ENCODE measurements at regions not wholly inside any gene's neighbourhood (a gene's known extent, or its start where the extent isn't known, plus 50 kb on each side); places are given as distances from the start of the nearest gene placed in this dataset.
"Not testable (repeated sequence)": the region's sequence is repeated elsewhere in the genome, so short reads cannot be mapped to it uniquely, and the experiment has no call there.

DNA sequence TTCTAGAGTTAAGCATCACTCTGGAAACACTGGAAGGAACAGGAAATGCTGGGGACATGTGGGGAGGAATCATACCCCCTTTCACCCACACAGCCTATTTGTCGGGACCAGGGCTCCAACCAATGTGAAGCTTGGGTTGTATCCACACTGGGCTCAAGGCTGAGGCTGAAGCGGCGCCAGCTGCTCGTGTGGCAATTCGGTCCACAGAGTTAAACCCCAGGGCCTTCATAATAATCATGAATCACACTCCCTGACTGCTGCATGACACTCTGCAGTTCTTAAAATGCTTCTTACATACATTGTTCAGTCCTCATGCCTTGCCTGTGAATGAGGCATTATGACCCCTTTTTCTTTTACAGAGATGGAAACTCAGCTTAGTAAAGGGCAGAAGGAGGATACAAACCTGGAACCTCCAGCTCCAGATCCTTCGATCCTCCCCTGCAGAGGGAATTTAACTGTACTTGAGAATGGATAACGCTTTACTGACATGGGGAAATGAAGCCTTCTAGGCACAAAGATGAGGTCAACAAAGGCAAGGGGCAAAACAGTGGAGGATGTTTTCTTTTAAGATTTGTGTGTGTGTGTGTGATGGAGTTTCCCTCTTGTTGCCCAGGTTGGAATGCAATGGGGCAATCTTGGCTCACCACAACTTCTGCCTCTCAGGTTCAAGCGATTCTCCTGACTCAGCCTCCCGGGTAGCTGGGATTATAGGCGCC, 72.7 kb downstream of the SOX9 start:
- no peaks in the 10 kb centered on the region for H3K27me3 Mint-ChIP-seq
- H3K4me3 Mint-ChIP-seq: no peak overlapping the region
- H3K4me1 Mint-ChIP-seq (ENCODE audit: low read depth): no peaks in the 10 kb centered on the region
- H3K27ac Mint-ChIP-seq: no peak overlapping the region
- no peaks in the 10 kb centered on the region for H3K36me3 Mint-ChIP-seq (ENCODE audit: low read depth)
- peaks cover 11% of the 10 kb centered on the region for H3K9me3 Mint-ChIP-seq

DNA sequence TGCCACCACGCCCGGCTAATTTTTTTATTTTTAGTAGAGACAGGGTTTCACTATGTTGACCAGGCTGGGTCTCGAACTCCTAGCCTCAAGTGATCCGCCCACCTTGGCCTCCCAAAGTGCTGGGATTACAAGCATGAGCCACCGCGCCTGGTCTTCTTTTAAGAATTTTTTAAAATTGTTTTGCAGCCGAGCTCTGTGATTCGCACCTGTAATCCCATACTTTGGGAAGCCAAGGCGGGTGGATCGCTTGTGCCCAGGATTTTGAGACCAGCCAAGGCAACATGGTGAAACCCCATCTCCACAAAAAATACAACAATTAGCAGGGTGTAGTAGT, 73.3 kb downstream of the SOX9 start:
- H3K4me3 Mint-ChIP-seq; H3K36me3 Mint-ChIP-seq (ENCODE audit: low read depth); H3K27me3 Mint-ChIP-seq; H3K27ac Mint-ChIP-seq; H3K4me1 Mint-ChIP-seq (ENCODE audit: low read depth): not testable (repeated sequence)
- H3K9me3 Mint-ChIP-seq: peaks cover 11% of the 10 kb centered on the region

- Mint-ChIP-seq H3K27ac (no peak overlapping the region), H3K36me3 (ENCODE audit: low read depth) (no peaks in the 10 kb centered on the region), H3K4me1 (ENCODE audit: low read depth) (no peaks in the 10 kb centered on the region), H3K27me3 (peaks cover 6% of the 10 kb centered on the region), H3K9me3 (peaks cover 19% of the 10 kb centered on the region), H3K4me3 (no peak overlapping the region)
These were observed 78.4 kb downstream of the SOX9 start for GRCh38 chr17:72199256-72199655.

DNA sequence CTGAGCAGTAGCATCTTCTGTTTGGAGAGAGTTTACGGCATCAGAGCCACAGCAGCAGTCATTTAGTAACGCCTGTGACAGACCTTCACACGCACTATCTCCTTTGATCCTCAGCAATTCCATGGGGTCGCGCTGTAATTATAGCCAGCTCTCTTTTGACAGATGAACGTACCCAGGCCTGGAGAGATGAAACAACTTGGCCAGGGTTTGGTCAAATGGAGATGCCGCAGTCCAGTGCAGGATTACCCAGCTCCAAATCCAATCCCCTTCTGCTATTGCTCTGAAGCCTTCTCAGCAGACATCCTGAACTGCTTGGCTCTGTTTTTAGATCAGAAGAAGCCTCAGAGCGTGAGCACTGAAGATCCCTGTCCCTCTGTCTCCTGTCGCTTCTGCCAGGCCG, 83.9 kb downstream of the SOX9 start:
- Mint-ChIP-seq H3K27me3 (peaks cover 11% of the 10 kb centered on the region), H3K4me3 (no peak overlapping the region), H3K9me3 (peaks cover 9% of the 10 kb centered on the region), H3K4me1 (ENCODE audit: low read depth) (no peaks in the 10 kb centered on the region), H3K36me3 (ENCODE audit: low read depth) (no peaks in the 10 kb centered on the region), H3K27ac (no peak overlapping the region)

GRCh38 chr17:72205357-72205756, 84.5 kb downstream of the SOX9 start:
- no peak overlapping the region for H3K27ac Mint-ChIP-seq
- H3K27me3 Mint-ChIP-seq: peaks cover 11% of the 10 kb centered on the region
- no peaks in the 10 kb centered on the region for H3K36me3 Mint-ChIP-seq (ENCODE audit: low read depth)
- peaks cover 6% of the 10 kb centered on the region for H3K9me3 Mint-ChIP-seq
- no peaks in the 10 kb centered on the region for H3K4me1 Mint-ChIP-seq (ENCODE audit: low read depth)
- H3K4me3 Mint-ChIP-seq: no peak overlapping the region

DNA sequence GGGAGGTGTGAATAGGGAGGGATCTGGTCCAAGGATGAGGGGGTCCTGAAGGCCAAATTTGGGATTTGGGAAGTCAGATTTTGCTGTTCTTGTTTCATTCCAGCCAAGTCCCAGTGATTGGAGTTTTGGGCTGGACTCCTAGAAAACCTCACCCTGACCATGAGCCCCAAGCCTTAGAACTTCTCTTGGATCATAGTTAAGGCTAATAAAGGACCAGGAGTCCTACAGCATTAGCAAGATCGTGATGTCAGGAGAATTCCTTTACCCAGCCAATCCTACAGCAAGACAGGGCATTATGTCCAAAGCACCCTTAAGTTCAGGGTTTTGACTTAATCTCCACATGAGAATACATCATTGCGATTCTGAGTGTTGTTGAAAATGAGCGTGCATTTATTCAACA, 85.0 kb downstream of the SOX9 start:
- Mint-ChIP-seq H3K9me3 (peaks cover 6% of the 10 kb centered on the region), H3K4me1 (ENCODE audit: low read depth) (no peaks in the 10 kb centered on the region), H3K27me3 (peaks cover 11% of the 10 kb centered on the region), H3K4me3 (no peak overlapping the region), H3K27ac (no peak overlapping the region), H3K36me3 (ENCODE audit: low read depth) (no peaks in the 10 kb centered on the region)

DNA sequence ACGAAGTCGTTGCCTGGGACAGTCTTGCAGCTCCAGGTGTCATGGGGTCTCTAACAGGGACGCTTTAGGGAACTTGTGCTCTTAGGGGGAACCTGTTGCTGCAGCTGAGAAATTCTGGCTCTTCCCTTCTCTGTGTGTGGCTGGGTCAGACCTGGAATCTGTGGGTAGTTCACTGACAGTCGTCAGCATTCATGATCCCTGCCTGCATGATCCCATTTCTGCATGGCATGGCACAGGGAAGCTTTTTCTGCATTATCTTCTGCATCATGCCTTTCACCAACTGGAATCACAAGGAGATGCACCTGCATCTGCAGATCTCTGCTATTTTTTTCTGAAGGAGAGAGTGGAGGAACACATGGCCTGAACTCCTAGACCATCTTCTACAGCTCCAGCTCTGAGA, 85.6 kb downstream of the SOX9 start:
- H3K4me1 Mint-ChIP-seq (ENCODE audit: low read depth): no peaks in the 10 kb centered on the region
- H3K27ac Mint-ChIP-seq: no peak overlapping the region
- peaks cover 6% of the 10 kb centered on the region for H3K9me3 Mint-ChIP-seq
- peaks cover 11% of the 10 kb centered on the region for H3K27me3 Mint-ChIP-seq
- no peak overlapping the region for H3K4me3 Mint-ChIP-seq
- no peaks in the 10 kb centered on the region for H3K36me3 Mint-ChIP-seq (ENCODE audit: low read depth)

DNA sequence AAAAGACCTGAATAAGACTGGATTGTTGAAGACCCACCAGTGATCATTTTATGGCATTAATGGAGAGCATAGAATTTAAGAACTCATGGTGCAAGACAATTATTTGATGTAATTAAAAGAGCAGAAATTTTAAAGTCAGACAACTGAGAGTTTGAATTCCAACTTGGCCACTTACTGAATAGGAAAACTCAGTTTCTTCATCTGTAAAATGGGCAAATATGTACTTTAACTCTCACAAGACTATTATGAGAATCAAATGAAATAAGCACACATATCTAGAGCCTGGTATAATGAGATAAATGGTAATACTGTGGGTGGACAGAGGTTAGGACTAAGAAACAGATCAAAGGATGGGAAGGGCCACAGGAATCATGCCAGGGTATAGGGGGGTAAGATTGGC, 88.0 kb downstream of the SOX9 start:
- Mint-ChIP-seq H3K9me3 (peaks cover under 1% of the 10 kb centered on the region), H3K4me1 (ENCODE audit: low read depth) (no peaks in the 10 kb centered on the region), H3K27ac (no peak overlapping the region), H3K36me3 (ENCODE audit: low read depth) (no peaks in the 10 kb centered on the region), H3K27me3 (peaks cover 6% of the 10 kb centered on the region), H3K4me3 (no peak overlapping the region)

GRCh38 chr17:72212041-72212440, 91.2 kb downstream of the SOX9 start:
- no peaks in the 10 kb centered on the region for H3K9me3 Mint-ChIP-seq
- no peaks in the 10 kb centered on the region for H3K27me3 Mint-ChIP-seq
- H3K4me1 Mint-ChIP-seq (ENCODE audit: low read depth): no peaks in the 10 kb centered on the region
- no peaks in the 10 kb centered on the region for H3K36me3 Mint-ChIP-seq (ENCODE audit: low read depth)
- no peak overlapping the region for H3K4me3 Mint-ChIP-seq
- H3K27ac Mint-ChIP-seq: no peak overlapping the region

DNA sequence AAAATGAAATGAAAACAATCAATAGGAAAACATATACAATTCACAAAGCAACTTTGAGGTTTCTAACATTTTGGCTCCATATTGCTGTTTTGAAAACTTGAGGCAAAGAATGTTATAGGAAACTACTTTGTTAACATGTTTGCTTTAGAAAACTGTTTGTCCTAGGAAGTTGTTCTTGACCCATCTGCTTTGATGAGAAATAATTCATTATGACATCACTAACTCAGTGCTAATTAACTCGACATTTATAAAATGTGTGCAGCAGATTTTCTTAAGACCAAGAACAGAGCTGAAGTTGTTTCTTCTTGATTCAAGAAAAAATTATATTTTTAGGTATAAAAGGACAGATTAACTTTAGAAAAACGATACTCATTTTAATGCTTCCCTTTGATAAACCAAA, 94.7 kb downstream of the SOX9 start:
- Mint-ChIP-seq H3K36me3 (ENCODE audit: low read depth) (no peaks in the 10 kb centered on the region), H3K4me1 (ENCODE audit: low read depth) (no peaks in the 10 kb centered on the region), H3K9me3 (peaks cover 4% of the 10 kb centered on the region), H3K4me3 (no peak overlapping the region), H3K27me3 (peaks cover 25% of the 10 kb centered on the region), H3K27ac (no peak overlapping the region)

GRCh38 chr17:72215928-72216327, 95.1 kb downstream of the SOX9 start:
- no peak overlapping the region for H3K4me3 Mint-ChIP-seq
- H3K27ac Mint-ChIP-seq: no peak overlapping the region
- no peaks in the 10 kb centered on the region for H3K4me1 Mint-ChIP-seq (ENCODE audit: low read depth)
- peaks cover 4% of the 10 kb centered on the region for H3K9me3 Mint-ChIP-seq
- no peaks in the 10 kb centered on the region for H3K36me3 Mint-ChIP-seq (ENCODE audit: low read depth)
- peaks cover 30% of the 10 kb centered on the region for H3K27me3 Mint-ChIP-seq

GRCh38 chr17:72219137-72219823, 98.5 kb downstream of the SOX9 start:
- Mint-ChIP-seq H3K9me3 (peaks cover 4% of the 10 kb centered on the region), H3K4me3 (no peak overlapping the region), H3K27me3 (peaks cover 31% of the 10 kb centered on the region), H3K27ac (no peak overlapping the region), H3K36me3 (ENCODE audit: low read depth) (no peaks in the 10 kb centered on the region), H3K4me1 (ENCODE audit: low read depth) (no peaks in the 10 kb centered on the region)

DNA sequence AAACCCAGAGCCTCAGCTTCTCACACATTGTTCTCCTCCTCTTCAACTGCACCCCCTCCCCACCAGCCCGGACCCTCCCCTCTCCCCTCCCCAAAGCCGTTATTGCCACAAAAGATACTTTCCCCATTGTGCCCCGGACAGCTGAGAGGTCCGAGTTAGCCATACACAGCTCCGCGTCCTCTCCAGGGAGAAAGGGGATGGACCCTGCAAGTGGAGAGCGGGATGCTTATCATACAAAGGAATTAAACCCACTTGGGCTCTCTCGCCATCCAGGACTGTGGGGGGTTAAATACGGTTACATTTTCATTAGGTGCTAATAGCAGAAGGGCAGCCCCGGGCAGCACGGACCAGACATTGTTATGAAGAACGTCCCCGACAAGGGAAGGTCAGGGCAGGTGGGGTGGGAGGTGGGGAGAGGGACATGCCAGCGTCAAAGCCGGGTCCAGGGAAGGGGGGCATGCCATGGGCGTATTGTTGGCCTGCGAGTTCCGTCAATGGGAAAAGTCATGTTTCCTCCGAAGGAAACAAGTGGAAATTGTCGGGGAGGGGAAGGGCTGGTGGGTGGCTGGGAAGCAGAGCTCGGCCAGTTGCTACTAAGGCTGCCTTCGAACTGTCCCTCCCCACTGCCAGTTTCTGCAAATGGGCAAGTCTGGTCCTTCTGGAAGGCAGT, 99.1 kb downstream of the SOX9 start:
- Mint-ChIP-seq H3K4me3 (no peak overlapping the region), H3K36me3 (ENCODE audit: low read depth) (no peaks in the 10 kb centered on the region), H3K27ac (no peak overlapping the region), H3K27me3 (peaks cover 31% of the 10 kb centered on the region), H3K4me1 (ENCODE audit: low read depth) (no peaks in the 10 kb centered on the region), H3K9me3 (peaks cover 4% of the 10 kb centered on the region)

DNA sequence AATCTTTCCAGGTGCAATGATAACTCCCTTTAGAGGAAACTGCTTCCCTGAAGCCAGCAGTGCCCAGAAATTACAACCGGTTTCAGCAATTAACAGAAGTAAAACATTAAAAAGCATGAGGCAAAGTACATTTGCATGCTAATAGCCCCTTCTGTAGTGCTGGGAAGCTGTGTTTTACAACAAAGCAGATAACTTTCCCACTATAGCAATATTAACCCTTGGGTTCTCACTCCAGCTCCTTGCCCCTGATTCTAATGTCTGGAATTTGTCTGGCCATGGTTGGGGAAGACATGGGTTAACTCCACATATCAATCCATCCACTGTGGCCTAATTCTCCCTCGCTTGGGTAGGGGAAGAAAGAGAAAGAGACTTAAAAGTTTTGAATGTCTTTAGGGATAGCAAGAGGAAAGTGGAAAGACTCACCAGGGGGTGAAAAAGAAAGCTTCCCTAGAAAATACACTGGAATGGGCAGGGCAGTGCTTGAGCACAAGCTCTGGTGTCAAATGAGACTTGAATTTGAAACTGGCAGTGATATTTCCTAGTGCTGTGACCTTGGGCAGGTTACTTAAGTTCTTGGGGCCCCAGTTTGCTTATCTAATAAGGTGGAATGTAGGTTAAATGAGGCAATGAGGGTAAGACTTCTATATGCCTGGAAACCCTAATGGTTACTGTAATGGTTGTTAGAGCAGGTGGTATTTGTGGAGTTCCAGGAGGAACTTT, 102.0 kb downstream of the SOX9 start:
- Mint-ChIP-seq H3K4me1 (ENCODE audit: low read depth) (no peaks in the 10 kb centered on the region), H3K27me3 (peaks cover 27% of the 10 kb centered on the region), H3K9me3 (peaks cover 4% of the 10 kb centered on the region), H3K27ac (no peak overlapping the region), H3K4me3 (no peak overlapping the region), H3K36me3 (ENCODE audit: low read depth) (no peaks in the 10 kb centered on the region)

- H3K27me3 Mint-ChIP-seq: peaks cover 20% of the 10 kb centered on the region
- no peaks in the 10 kb centered on the region for H3K4me1 Mint-ChIP-seq (ENCODE audit: low read depth)
- H3K4me3 Mint-ChIP-seq: no peak overlapping the region
- no peaks in the 10 kb centered on the region for H3K36me3 Mint-ChIP-seq (ENCODE audit: low read depth)
- peaks cover 2% of the 10 kb centered on the region for H3K9me3 Mint-ChIP-seq
- H3K27ac Mint-ChIP-seq: no peak overlapping the region
These were observed 103.1 kb downstream of the SOX9 start for GRCh38 chr17:72223866-72224291.
